NT2/D1 (cell line): ENCODE measurements at regions not wholly inside any gene's neighbourhood (a gene's known extent, or its start where the extent isn't known, plus 50 kb on each side); places are given as distances from the start of the nearest gene placed in this dataset.

ENCODE experiments used
- SUZ12 ChIP-seq: IDR thresholded peaks from 2 replicates; pipeline ENCODE4 v1.6.1; 2011; ENCODE audit not compliant: insufficient read length, insufficient read depth; ENCODE audit errors: extremely low read depth
- YY1 ChIP-seq: IDR thresholded peaks from 2 replicates; pipeline ENCODE4 v1.6.1; 2011; ENCODE audit not compliant: insufficient read length, insufficient read depth
- ZNF274 ChIP-seq: IDR thresholded peaks from 2 replicates; pipeline ENCODE4 v1.6.1; 2011; ENCODE audit warnings: mild to moderate bottlenecking, low read depth, low read length

GRCh38 chr5:79923431-79923830, 67.6 kb downstream of the MTX3 start:
- TF ChIP-seq ZNF274: no peak
- TF ChIP-seq YY1: no peak
- TF ChIP-seq SUZ12: no peak
